ENCODE measurements at regions not wholly inside any gene's neighbourhood (a gene's known extent, or its start where the extent isn't known, plus 50 kb on each side); places are given as distances from the start of the nearest gene placed in this dataset.
"Not testable (repeated sequence)": the region's sequence is repeated elsewhere in the genome, so short reads cannot be mapped to it uniquely, and the experiment has no call there.

- no peak for DNase-seq (ENCODE audit: low read depth)
Observed at GRCh38 chr14:71165121-71166031, 258.1 kb downstream of the PCNX1 start.

- DNase-seq (ENCODE audit: low read depth): peak; percentile 39
Observed at GRCh38 chr14:71166180-71166837, 259.1 kb downstream of the PCNX1 start.

- not testable (repeated sequence) for DNase-seq (ENCODE audit: low read depth)
Observed at GRCh38 chr14:71167325-71167950, 260.2 kb downstream of the PCNX1 start.

GRCh38 chr14:71168161-71168560, 260.9 kb downstream of the PCNX1 start:
- DNase-seq (ENCODE audit: low read depth): not testable (repeated sequence)

- DNase-seq (ENCODE audit: low read depth): no peak
Observed at GRCh38 chr14:71168564-71169427, 261.5 kb downstream of the PCNX1 start.

- DNase-seq (ENCODE audit: low read depth): no peak
Observed at GRCh38 chr14:71169861-71170260, 262.6 kb downstream of the PCNX1 start.

GRCh38 chr14:71175491-71175890, 268.2 kb downstream of the PCNX1 start:
- no peak for DNase-seq (ENCODE audit: low read depth)

- no peak for DNase-seq (ENCODE audit: low read depth)
Observed at GRCh38 chr14:71179066-71179465, 271.8 kb downstream of the PCNX1 start.

- DNase-seq (ENCODE audit: low read depth): no peak
Observed at GRCh38 chr14:71180397-71180796, 273.1 kb downstream of the PCNX1 start.

- no peak for DNase-seq (ENCODE audit: low read depth)
Observed at GRCh38 chr14:71181215-71182003, 274.1 kb downstream of the PCNX1 start.

- no peak for DNase-seq (ENCODE audit: low read depth)
Observed at GRCh38 chr14:71183876-71184689, 276.8 kb downstream of the PCNX1 start.

GRCh38 chr14:71185637-71186036, 278.4 kb downstream of the PCNX1 start:
- DNase-seq (ENCODE audit: low read depth): no peak

GRCh38 chr14:71187633-71188356, 280.5 kb downstream of the PCNX1 start:
- DNase-seq (ENCODE audit: low read depth): no peak

- no peak for DNase-seq (ENCODE audit: low read depth)
Observed at GRCh38 chr14:71190770-71191374, 283.6 kb downstream of the PCNX1 start.

GRCh38 chr14:71193663-71194062, 286.4 kb downstream of the PCNX1 start:
- no peak for DNase-seq (ENCODE audit: low read depth)

GRCh38 chr14:71194251-71194650, 287.0 kb downstream of the PCNX1 start:
- no peak for DNase-seq (ENCODE audit: low read depth)

GRCh38 chr14:71196921-71197320, 289.7 kb downstream of the PCNX1 start:
- no peak for DNase-seq (ENCODE audit: low read depth)

- no peak for DNase-seq (ENCODE audit: low read depth)
Observed at GRCh38 chr14:71198687-71199086, 291.4 kb downstream of the PCNX1 start.

- DNase-seq (ENCODE audit: low read depth): no peak
Observed at GRCh38 chr14:71201840-71202239, 294.6 kb downstream of the PCNX1 start.
